CD4-positive, alpha-beta T cell (primary cell): ENCODE measurements at regions not wholly inside any gene's neighbourhood (a gene's known extent, or its start where the extent isn't known, plus 50 kb on each side); places are given as distances from the start of the nearest gene placed in this dataset.

Experiments used
- ATAC-seq: fragments of 200-7000 bp; cut with Tn5 transposase; one replicate; pipeline ENCODE4 v1.10.0; 2022; ENCODE audit warnings: mild to moderate bottlenecking; ENCODE audit not compliant: poor library complexity
- CTCF ChIA-PET: fragments of 350-600 bp; sonication (Branson Sonifier 250); formaldehyde crosslinking; loops from one replicate; lab custom pipeline; 2021; ENCODE audit warnings: antibody characterized with exemption, inconsistent platforms; lab: Charles Lee
- POLR2A ChIA-PET: fragments of 350-600 bp; sonication (Branson Sonifier 250); formaldehyde crosslinking; loops from one replicate; lab custom pipeline; 2021; ENCODE audit warnings: antibody characterized with exemption, inconsistent platforms; lab: Charles Lee
- DNase-seq, 14 experiments: peaks; one replicate each; pipeline ENCODE4 v3.0.0-alpha.2; 2013 to 2020; ENCODE audit warnings: mixed read lengths in 2 of 14
- H3K27ac ChIP-seq, 2 donors: one replicate each; pipeline versions ENCODE4 v1.5.1 to v1.7.0; 2013; ENCODE audit warnings: low read length in 2 of 2, low read depth in 1 of 2, mild to moderate bottlenecking in 1 of 2
- H3K27me3 ChIP-seq, 2 experiments: 1 replicate in 1 of 2; 2 replicates in 1 of 2; pipeline versions ENCODE4 v1.6.1 to v1.7.0; 2013; ENCODE audit warnings: low read length in 2 of 2, control low read depth in 1 of 2, mild to moderate bottlenecking in 1 of 2, moderate library complexity in 1 of 2; ENCODE audit not compliant: insufficient read depth in 2 of 2, control insufficient read depth in 1 of 2
- H3K36me3 ChIP-seq: one replicate; pipeline ENCODE4 v1.6.1; 2013; ENCODE audit warnings: low read length, control low read depth; ENCODE audit not compliant: insufficient read depth
- H3K4me1 ChIP-seq: one replicate; pipeline ENCODE4 v1.6.1; 2013; ENCODE audit warnings: low read length, control low read depth; ENCODE audit not compliant: insufficient read depth
- H3K4me3 ChIP-seq: one replicate; pipeline ENCODE4 v1.5.1; 2013; ENCODE audit warnings: mild to moderate bottlenecking, low read length, moderate library complexity
- H3K9me3 ChIP-seq, 2 experiments: 1 replicate in 1 of 2; 2 replicates in 1 of 2; pipeline versions ENCODE4 v1.6.1 to v1.7.0; 2013; ENCODE audit warnings: low read length in 2 of 2, mild to moderate bottlenecking in 2 of 2, control low read depth in 1 of 2, moderate library complexity in 1 of 2; ENCODE audit not compliant: control insufficient read depth in 1 of 2, insufficient read depth in 1 of 2
- H3K27ac Mint-ChIP-seq: one replicate; pipeline ENCODE4 v1.8.0; 2020; ENCODE audit warnings: mixed read lengths
- H3K27me3 Mint-ChIP-seq: one replicate; pipeline ENCODE4 v1.8.0; 2021; ENCODE audit warnings: mixed read lengths
- H3K36me3 Mint-ChIP-seq: one replicate; pipeline ENCODE4 v1.8.0; 2021; ENCODE audit warnings: low read depth, mixed read lengths
- H3K4me1 Mint-ChIP-seq: one replicate; pipeline ENCODE4 v1.8.0; 2021; ENCODE audit warnings: low read depth, mixed read lengths
- H3K4me3 Mint-ChIP-seq: one replicate; pipeline ENCODE4 v1.8.0; 2020; ENCODE audit warnings: mild to moderate bottlenecking, mixed read lengths
- H3K9me3 Mint-ChIP-seq: one replicate; pipeline ENCODE4 v1.8.0; 2020; ENCODE audit warnings: mixed read lengths
- CTCF ChIP-seq: fragments of 200-600 bp; IDR thresholded peaks from one replicate; pipeline ENCODE4 v1.8.0; 2022; ENCODE audit warnings: antibody characterized with exemption, mild to moderate bottlenecking
- intact Hi-C, 2 experiments: fragments of 100-400 bp; cut with DNase I in 1 of 2; cut with micrococcal nuclease in 1 of 2; formaldehyde crosslinking; loops; one replicate each; pipeline versions ENCODE4 v1.15.1 to v1.9.0; 2023 to 2025; cut with DNase I, micrococcal nuclease

- ATAC-seq (no peak), DNase-seq (no peak)
- Histone ChIP-seq H3K27me3 (no peaks in the 10 kb centered on the region), H3K4me1 (no peaks in the 10 kb centered on the region), H3K4me3 (no peak overlapping the region), H3K36me3 (no peaks in the 10 kb centered on the region), H3K9me3 (no peaks in the 10 kb centered on the region), H3K27ac (no peak overlapping the region)
- H3K27me3 Mint-ChIP-seq, result peaks cover 4% of the 10 kb centered on the region
- TF ChIP-seq CTCF, result no peak
- no peak overlapping the region for H3K27ac Mint-ChIP-seq
- ChIA-PET CTCF (no interaction called here), POLR2A (no interaction called here)
- intact Hi-C loops, result no loop called here
- no peak overlapping the region for H3K4me3 Mint-ChIP-seq
- H3K9me3 Mint-ChIP-seq, result no peaks in the 10 kb centered on the region
- H3K4me1 Mint-ChIP-seq, result no peaks in the 10 kb centered on the region
- no peaks in the 10 kb centered on the region for H3K36me3 Mint-ChIP-seq
These were observed 94.3 kb upstream of the GADL1 start for GRCh38 chr3:30988769-30989168.

- POLR2A ChIA-PET, result no interaction called here
- H3K4me3 Mint-ChIP-seq, result no peak overlapping the region
- no peaks in the 10 kb centered on the region for H3K36me3 Mint-ChIP-seq
- Histone ChIP-seq H3K27me3 (no peaks in the 10 kb centered on the region), H3K27ac (no peak overlapping the region), H3K4me3 (no peak overlapping the region), H3K9me3 (no peaks in the 10 kb centered on the region), H3K4me1 (no peaks in the 10 kb centered on the region), H3K36me3 (no peaks in the 10 kb centered on the region)
- intact Hi-C loops, result no loop called here
- ATAC-seq (no peak), DNase-seq (no peak)
- no peaks in the 10 kb centered on the region for H3K4me1 Mint-ChIP-seq
- TF ChIP-seq CTCF, result no peak
- peaks cover 3% of the 10 kb centered on the region for H3K27me3 Mint-ChIP-seq
- no peak overlapping the region for H3K27ac Mint-ChIP-seq
- H3K9me3 Mint-ChIP-seq, result peaks cover under 1% of the 10 kb centered on the region
- CTCF ChIA-PET, result no interaction called here
These were observed 95.0 kb upstream of the GADL1 start for GRCh38 chr3:30989276-30990030.

- H3K9me3 Mint-ChIP-seq, result peaks cover 2% of the 10 kb centered on the region
- no peak for ATAC-seq
- no peak for TF ChIP-seq CTCF
These were observed 102.0 kb upstream of the GADL1 start for GRCh38 chr3:30996467-30996866.

More at GRCh38 chr3:30996467-30996866, 102.0 kb upstream of the GADL1 start:
- no peaks in the 10 kb centered on the region for H3K4me1 Mint-ChIP-seq
- H3K36me3 Mint-ChIP-seq, result no peaks in the 10 kb centered on the region
- Histone ChIP-seq H3K4me1 (no peaks in the 10 kb centered on the region), H3K27me3 (no peaks in the 10 kb centered on the region), H3K9me3 (no peaks in the 10 kb centered on the region), H3K4me3 (no peak overlapping the region), H3K36me3 (no peaks in the 10 kb centered on the region), H3K27ac (no peak overlapping the region)
- POLR2A ChIA-PET, result no interaction called here
- DNase-seq, result no peak
- H3K4me3 Mint-ChIP-seq, result no peak overlapping the region
- no peaks in the 10 kb centered on the region for H3K27me3 Mint-ChIP-seq
- CTCF ChIA-PET, result no interaction called here
- intact Hi-C loops, result no loop called here
- no peak overlapping the region for H3K27ac Mint-ChIP-seq
